ENCODE measurements at regions not wholly inside any gene's neighbourhood (a gene's known extent, or its start where the extent isn't known, plus 50 kb on each side); places are given as distances from the start of the nearest gene placed in this dataset.
"Not testable (repeated sequence)": the region's sequence is repeated elsewhere in the genome, so short reads cannot be mapped to it uniquely, and the experiment has no call there.

DNA sequence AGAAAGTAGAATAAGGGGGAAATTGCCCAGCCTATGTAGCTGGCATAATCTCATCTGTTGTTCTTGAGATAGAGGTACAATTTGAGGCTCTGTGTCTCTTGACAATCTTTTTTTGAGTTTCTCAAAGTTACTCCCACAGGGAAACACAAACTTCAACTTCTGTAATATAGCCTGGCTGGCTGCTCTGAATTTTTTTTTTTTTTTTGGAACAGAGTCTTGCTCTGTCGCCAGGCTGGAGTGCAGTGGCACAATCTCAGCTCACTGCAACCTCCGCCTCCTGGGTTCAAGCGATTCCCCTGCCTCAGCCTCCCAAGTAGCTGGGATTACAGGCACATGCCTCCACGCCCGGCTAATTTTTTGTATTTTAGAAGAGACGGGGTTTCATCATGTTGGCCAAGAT, 1486.8 kb upstream of the WWC1 start:
- not testable (repeated sequence) for DNase-seq (ENCODE audit: low spot score); H3K79me2 ChIP-seq; H3K4me3 ChIP-seq; H3K9me2 ChIP-seq (replicated peaks; ENCODE audit: insufficient read depth); H3K9me3 ChIP-seq (ENCODE audit: low read depth); H3K36me3 ChIP-seq (replicated peaks; ENCODE audit: insufficient read depth, low read depth); H4K20me1 ChIP-seq (ENCODE audit: insufficient read depth, poor library complexity, severe bottlenecking); H2AFZ ChIP-seq; H3K4me1 ChIP-seq (ENCODE audit: insufficient read depth); H3K27me3 ChIP-seq; H3K27ac ChIP-seq; H3K4me2 ChIP-seq
- WGBS (ENCODE audit: low lambda C conversion rate, missing lambda C conversion rate): 94% methylated on average over 6 of the region's 6 CpGs

DNA sequence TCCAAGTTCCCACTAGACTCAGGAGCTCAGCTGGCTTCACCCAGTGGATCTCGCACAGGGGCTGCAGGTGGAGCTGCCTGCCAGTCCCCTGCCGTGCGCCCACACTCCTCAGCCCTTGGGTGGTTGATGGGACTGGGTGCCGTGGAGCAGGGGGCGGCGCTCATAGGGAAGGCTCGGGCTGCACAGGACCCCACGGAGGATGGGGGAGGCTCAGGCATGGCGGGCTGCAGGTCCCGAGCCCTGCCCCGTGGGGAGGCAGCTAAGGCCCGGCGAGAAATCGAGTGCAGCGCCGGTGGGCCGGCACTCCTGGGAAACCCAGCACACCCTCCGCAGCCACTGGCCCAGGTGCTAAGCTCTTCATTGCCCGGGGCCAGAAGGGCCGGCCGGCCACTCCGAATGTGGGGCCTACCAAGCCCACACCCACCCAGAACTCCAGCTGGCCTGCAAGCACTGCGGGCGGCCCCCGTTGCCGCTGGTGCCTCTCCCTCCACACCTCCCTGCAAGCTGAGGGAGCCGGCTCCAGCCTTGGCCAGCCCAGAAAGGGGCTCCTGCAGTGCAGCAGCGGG, 1481.3 kb upstream of the WWC1 start:
- H3K79me2 ChIP-seq; H4K20me1 ChIP-seq (ENCODE audit: insufficient read depth, poor library complexity, severe bottlenecking); H3K36me3 ChIP-seq (replicated peaks; ENCODE audit: insufficient read depth, low read depth); H3K4me1 ChIP-seq (ENCODE audit: insufficient read depth); H3K9me2 ChIP-seq (replicated peaks; ENCODE audit: insufficient read depth); H3K4me2 ChIP-seq; H2AFZ ChIP-seq; DNase-seq (ENCODE audit: low spot score); H3K27me3 ChIP-seq; H3K9me3 ChIP-seq (ENCODE audit: low read depth); H3K4me3 ChIP-seq; H3K27ac ChIP-seq: not testable (repeated sequence)
- WGBS (ENCODE audit: low lambda C conversion rate, missing lambda C conversion rate): 90% methylated on average over 21 of the region's 28 CpGs

DNA sequence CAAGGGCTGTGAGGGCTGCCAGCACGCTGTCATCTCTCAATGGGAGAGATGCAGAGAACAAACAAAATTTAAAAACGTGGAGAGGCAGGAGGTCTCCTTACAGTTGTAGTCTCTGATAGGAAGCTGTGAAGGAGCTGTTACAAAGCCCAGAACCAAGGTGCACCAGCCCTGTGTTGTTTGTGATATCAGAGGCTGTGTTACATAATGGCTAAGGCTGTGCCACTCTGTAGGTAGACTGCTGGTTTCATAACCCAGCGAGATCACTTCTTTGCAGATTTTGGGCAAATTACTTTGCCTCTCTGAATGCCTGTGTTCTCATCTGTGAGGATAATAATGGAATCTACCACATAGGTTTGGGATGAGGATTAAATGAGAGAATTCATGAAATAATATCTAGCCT, 1480.7 kb upstream of the WWC1 start:
- Histone ChIP-seq H2AFZ (no peak overlapping the region), H3K27me3 (no peaks in the 10 kb centered on the region), H3K79me2 (no peaks in the 10 kb centered on the region), H3K9me2 (replicated peaks; ENCODE audit: insufficient read depth) (no peaks in the 10 kb centered on the region), H3K36me3 (replicated peaks; ENCODE audit: insufficient read depth, low read depth) (no peaks in the 10 kb centered on the region), H3K4me2 (no peak overlapping the region), H3K27ac (no peak overlapping the region), H3K4me3 (no peak overlapping the region), H3K9me3 (ENCODE audit: low read depth) (no peaks in the 10 kb centered on the region), H4K20me1 (ENCODE audit: insufficient read depth, poor library complexity, severe bottlenecking) (no peaks in the 10 kb centered on the region), H3K4me1 (ENCODE audit: insufficient read depth) (no peaks in the 10 kb centered on the region)
- TF ChIP-seq, protein P1, sequence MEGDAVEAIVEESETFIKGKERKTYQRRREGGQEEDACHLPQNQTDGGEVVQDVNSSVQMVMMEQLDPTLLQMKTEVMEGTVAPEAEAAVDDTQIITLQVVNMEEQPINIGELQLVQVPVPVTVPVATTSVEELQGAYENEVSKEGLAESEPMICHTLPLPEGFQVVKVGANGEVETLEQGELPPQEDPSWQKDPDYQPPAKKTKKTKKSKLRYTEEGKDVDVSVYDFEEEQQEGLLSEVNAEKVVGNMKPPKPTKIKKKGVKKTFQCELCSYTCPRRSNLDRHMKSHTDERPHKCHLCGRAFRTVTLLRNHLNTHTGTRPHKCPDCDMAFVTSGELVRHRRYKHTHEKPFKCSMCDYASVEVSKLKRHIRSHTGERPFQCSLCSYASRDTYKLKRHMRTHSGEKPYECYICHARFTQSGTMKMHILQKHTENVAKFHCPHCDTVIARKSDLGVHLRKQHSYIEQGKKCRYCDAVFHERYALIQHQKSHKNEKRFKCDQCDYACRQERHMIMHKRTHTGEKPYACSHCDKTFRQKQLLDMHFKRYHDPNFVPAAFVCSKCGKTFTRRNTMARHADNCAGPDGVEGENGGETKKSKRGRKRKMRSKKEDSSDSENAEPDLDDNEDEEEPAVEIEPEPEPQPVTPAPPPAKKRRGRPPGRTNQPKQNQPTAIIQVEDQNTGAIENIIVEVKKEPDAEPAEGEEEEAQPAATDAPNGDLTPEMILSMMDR (IDR thresholded peaks at IDR 0.05; ENCODE audit: poor library complexity): no peak
- no peak for TF ChIP-seq EZH2phosphoT487 (IDR thresholded peaks at IDR 0.05; ENCODE audit: low read depth, severe bottlenecking, unreplicated experiment)
- no peak for TF ChIP-seq EZH2 (IDR thresholded peaks at IDR 0.05; ENCODE audit: borderline replicate concordance)
- DNase-seq (ENCODE audit: low spot score): no peak
- 98% methylated on average over 3 of the region's 3 CpGs for WGBS (ENCODE audit: low lambda C conversion rate, missing lambda C conversion rate)

DNA sequence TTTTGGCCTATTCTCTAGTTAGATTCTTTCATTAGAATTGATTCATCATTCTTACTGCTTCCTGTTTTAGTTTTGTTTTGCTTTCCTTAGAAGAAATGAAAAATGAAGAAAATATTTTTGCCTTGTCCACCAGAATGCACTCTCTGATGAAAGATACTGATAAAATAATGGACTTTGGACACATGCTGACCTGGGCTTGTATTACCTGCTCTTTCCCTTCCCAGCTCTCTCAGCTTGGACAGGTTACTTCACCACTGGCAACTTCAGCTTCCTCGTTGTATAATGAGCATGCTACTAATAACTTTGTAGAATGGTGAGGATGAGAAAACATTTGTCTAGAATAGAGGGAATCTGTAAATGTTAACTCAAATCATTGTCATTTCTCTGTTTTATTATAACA, 1468.1 kb upstream of the WWC1 start:
- WGBS (ENCODE audit: low lambda C conversion rate, missing lambda C conversion rate): 53% methylated on average over 1 of the region's 1 CpG
- Histone ChIP-seq H3K4me1 (ENCODE audit: insufficient read depth) (no peaks in the 10 kb centered on the region), H3K27ac (no peak overlapping the region), H3K4me3 (no peak overlapping the region), H3K9me3 (ENCODE audit: low read depth) (no peaks in the 10 kb centered on the region), H3K27me3 (no peaks in the 10 kb centered on the region), H2AFZ (no peak overlapping the region), H4K20me1 (ENCODE audit: insufficient read depth, poor library complexity, severe bottlenecking) (no peaks in the 10 kb centered on the region), H3K79me2 (no peaks in the 10 kb centered on the region), H3K4me2 (no peak overlapping the region), H3K9me2 (replicated peaks; ENCODE audit: insufficient read depth) (no peaks in the 10 kb centered on the region), H3K36me3 (replicated peaks; ENCODE audit: insufficient read depth, low read depth) (no peaks in the 10 kb centered on the region)
- TF ChIP-seq EZH2phosphoT487 (IDR thresholded peaks at IDR 0.05; ENCODE audit: low read depth, severe bottlenecking, unreplicated experiment) (no peak), EZH2 (IDR thresholded peaks at IDR 0.05; ENCODE audit: borderline replicate concordance) (no peak)
- TF ChIP-seq, protein P1 (IDR thresholded peaks at IDR 0.05; ENCODE audit: poor library complexity): no peak
- peak; percentile 9 for DNase-seq (ENCODE audit: low spot score)

All from hepatocyte (in vitro differentiated cells).